HCT116 (cell line): ENCODE measurements at regions not wholly inside any gene's neighbourhood (a gene's known extent, or its start where the extent isn't known, plus 50 kb on each side); places are given as distances from the start of the nearest gene placed in this dataset.

ENCODE experiments used
- ATAC-seq: fragments of 200-7000 bp; cut with Tn5 transposase; 2 replicates; pipeline ENCODE4 v1.9.1; 2020; ENCODE audit warnings: mild to moderate bottlenecking, moderate library complexity
- BruUV-seq: library from RNA; stranded (reverse); fragments of 400-500 nt; replicated peaks from 2 replicates; lab custom pipeline; 2021; lab: Mats Ljungman, UMichigan
- CTCF ChIA-PET: fragments of 300-600 bp; sonication (Branson Sonifier 250); formaldehyde crosslinking; loops from one replicate; lab custom pipeline; 2021; ENCODE audit warnings: antibody characterized with exemption; lab: Charles Lee
- POLR2A ChIA-PET: fragments of 300-600, 350-600 bp; sonication (Branson Sonifier 250); formaldehyde crosslinking; loops from one replicate; lab custom pipeline; 2021; ENCODE audit warnings: antibody characterized with exemption; lab: Charles Lee
- RAD21 ChIA-PET, 2 experiments: fragments of 300-600 bp; sonication (Branson Sonifier 250); formaldehyde crosslinking; loops; one replicate each; lab custom pipeline; 2023; ENCODE audit warnings: low total read pairs in 2 of 2; ENCODE audit not compliant: uncharacterized antibody in 2 of 2, unreplicated experiment in 2 of 2, low non-redundant PET in 1 of 2; lab: Charles Lee
- DNase-seq: peaks from one replicate; pipeline ENCODE4 v3.0.0-alpha.2; 2010; ENCODE audit warnings: low read depth, low spot score
- H2AFZ ChIP-seq: fragments of 200-600 bp; shearing (Covaris generic), sonication (generic); 2 replicates; pipeline ENCODE4 v1.6.1; 2017; ENCODE audit warnings: low read depth, mixed run types, mixed read lengths, antibody characterized with exemption, low read length; ENCODE audit not compliant: poor library complexity, severe bottlenecking
- H3K27ac ChIP-seq: 2 replicates; pipeline ENCODE4 v1.5.1; 2012; ENCODE audit warnings: low read depth, low read length
- H3K27me3 ChIP-seq: fragments of 200-600 bp; sonication (generic); 2 replicates; pipeline ENCODE4 v1.6.1; 2016; ENCODE audit warnings: mixed run types, low read length, mixed read lengths; ENCODE audit not compliant: insufficient read depth
- H3K36me3 ChIP-seq, 2 experiments: fragments of 200-500 bp in 1 of 2; fragments of 200-600 bp in 1 of 2; sonication (Bioruptor generic) in 1 of 2; sonication (generic) in 1 of 2; 2 replicates each; pipeline versions ENCODE4 v1.5.1 to v1.6.1; 2014 to 2016; ENCODE audit warnings: low read length in 2 of 2, inconsistent platforms in 1 of 2, mixed read lengths in 1 of 2, mixed run types in 1 of 2; ENCODE audit not compliant: insufficient read depth in 2 of 2, control insufficient read depth in 1 of 2
- H3K4me1 ChIP-seq, 2 experiments: fragments of 200-600 bp in 1 of 2; sonication (generic) in 1 of 2; 2 replicates each; pipeline versions ENCODE4 v1.5.1 to v1.6.1; 2012 to 2017; ENCODE audit warnings: low read length in 2 of 2, inconsistent platforms in 1 of 2, mild to moderate bottlenecking in 1 of 2, mixed read lengths in 1 of 2, mixed run types in 1 of 2, moderate library complexity in 1 of 2; ENCODE audit not compliant: insufficient read depth in 2 of 2, control insufficient read depth in 1 of 2
- H3K4me2 ChIP-seq: fragments of 200-600 bp; sonication (generic); 2 replicates; pipeline ENCODE4 v1.6.1; 2017; ENCODE audit warnings: mixed run types, low read length, mixed read lengths
- H3K4me3 ChIP-seq, 2 experiments: fragments of 200-600 bp in 1 of 2; sonication (generic) in 1 of 2; replicated peaks in 1 of 2; 2 replicates each; pipeline ENCODE4 v1.5.1; 2011 to 2016; ENCODE audit warnings: low read length in 2 of 2, control low read depth in 1 of 2, low read depth in 1 of 2, mild to moderate bottlenecking in 1 of 2, mixed read lengths in 1 of 2, mixed run types in 1 of 2
- H3K79me2 ChIP-seq: fragments of 200-600 bp; sonication (generic); 2 replicates; pipeline ENCODE4 v1.6.1; 2017; ENCODE audit warnings: mild to moderate bottlenecking, mixed run types, low read length, moderate library complexity, mixed read lengths; ENCODE audit not compliant: insufficient read depth
- H3K9ac ChIP-seq: fragments of 200-600 bp; sonication (generic); 2 replicates; pipeline ENCODE4 v1.6.1; 2016; ENCODE audit warnings: low read length, mixed read lengths
- H3K9me2 ChIP-seq: fragments of 200-600 bp; sonication (generic), shearing (Covaris generic); 2 replicates; pipeline ENCODE4 v1.6.1; 2017; ENCODE audit warnings: mixed run types, mild to moderate bottlenecking, moderate library complexity; ENCODE audit not compliant: insufficient read depth
- H3K9me3 ChIP-seq, 2 experiments: fragments of 200-500 bp in 1 of 2; fragments of 200-600 bp in 1 of 2; sonication (Bioruptor generic) in 1 of 2; sonication (generic) in 1 of 2; 2 replicates each; pipeline ENCODE4 v1.6.1; 2014 to 2017; ENCODE audit warnings: low read length in 2 of 2, mixed read lengths in 2 of 2, inconsistent platforms in 1 of 2, low read depth in 1 of 2, mild to moderate bottlenecking in 1 of 2, mixed run types in 1 of 2, moderate library complexity in 1 of 2; ENCODE audit not compliant: control insufficient read depth in 1 of 2, insufficient read depth in 1 of 2
- H4K20me1 ChIP-seq: fragments of 200-600 bp; sonication (generic), shearing (Covaris generic); 2 replicates; pipeline ENCODE4 v1.6.1; 2017; ENCODE audit warnings: mixed run types, mild to moderate bottlenecking, moderate library complexity; ENCODE audit not compliant: insufficient read depth
- CEBPB ChIP-seq: IDR thresholded peaks from 2 replicates; pipeline ENCODE4 v1.6.1; 2012; ENCODE audit warnings: low read depth
- FOSL1 ChIP-seq: IDR thresholded peaks from 2 replicates; pipeline ENCODE4 v1.6.1; 2012; ENCODE audit warnings: low read depth
- JUND ChIP-seq: IDR thresholded peaks from 2 replicates; pipeline ENCODE4 v1.6.1; 2012
- POLR2A ChIP-seq: IDR thresholded peaks from 2 replicates; pipeline ENCODE4 v1.7.0; 2011; ENCODE audit warnings: borderline replicate concordance; ENCODE audit not compliant: insufficient read depth, insufficient read length; ENCODE audit errors: extremely low read depth
- SIN3A ChIP-seq: IDR thresholded peaks from 2 replicates; pipeline ENCODE4 v1.6.1; 2012; ENCODE audit warnings: low read depth
- SP1 ChIP-seq: IDR thresholded peaks from 2 replicates; pipeline ENCODE4 v1.6.1; 2012; ENCODE audit warnings: low read depth
- TCF7L2 ChIP-seq: IDR thresholded peaks from 2 replicates; pipeline ENCODE4 v1.7.0; 2011; ENCODE audit warnings: borderline replicate concordance, inconsistent platforms; ENCODE audit not compliant: insufficient read depth, insufficient read length; ENCODE audit errors: extremely low read depth
- ZFX ChIP-seq: fragments of 450-650 bp; IDR thresholded peaks from 2 replicates; pipeline ENCODE4 v1.6.1; 2017
- ZNF274 ChIP-seq: fragments of 200-500 bp; sonication (Bioruptor generic); IDR thresholded peaks from 2 replicates; pipeline ENCODE4 v1.6.1; 2014; ENCODE audit warnings: mild to moderate bottlenecking, low read depth, low read length, inconsistent platforms
- intact Hi-C: fragments of 100-400 bp; cut with micrococcal nuclease; formaldehyde crosslinking; loops from 2 replicates; pipeline ENCODE4 v1.10.0; 2022
- TF ChIP-seq, protein P1 (sequence below), 3 experiments: fragments of 200-600 bp in 1 of 3; sonication (generic) in 1 of 3; IDR thresholded peaks in 2 of 3; conservative IDR thresholded peaks in 1 of 3; 2 replicates each; pipeline ENCODE4 v1.5.1; 2012 to 2017; ENCODE audit warnings: low read depth in 2 of 3, low read length in 2 of 3, antibody characterized with exemption in 1 of 3, borderline replicate concordance in 1 of 3, control low read depth in 1 of 3, mild to moderate bottlenecking in 1 of 3, mixed read lengths in 1 of 3, mixed run types in 1 of 3, moderate library complexity in 1 of 3; ENCODE audit not compliant: insufficient read depth in 1 of 3
- TF ChIP-seq, protein P2 (sequence below): IDR thresholded peaks from 2 replicates; pipeline ENCODE4 v1.6.1; 2012

DNA sequence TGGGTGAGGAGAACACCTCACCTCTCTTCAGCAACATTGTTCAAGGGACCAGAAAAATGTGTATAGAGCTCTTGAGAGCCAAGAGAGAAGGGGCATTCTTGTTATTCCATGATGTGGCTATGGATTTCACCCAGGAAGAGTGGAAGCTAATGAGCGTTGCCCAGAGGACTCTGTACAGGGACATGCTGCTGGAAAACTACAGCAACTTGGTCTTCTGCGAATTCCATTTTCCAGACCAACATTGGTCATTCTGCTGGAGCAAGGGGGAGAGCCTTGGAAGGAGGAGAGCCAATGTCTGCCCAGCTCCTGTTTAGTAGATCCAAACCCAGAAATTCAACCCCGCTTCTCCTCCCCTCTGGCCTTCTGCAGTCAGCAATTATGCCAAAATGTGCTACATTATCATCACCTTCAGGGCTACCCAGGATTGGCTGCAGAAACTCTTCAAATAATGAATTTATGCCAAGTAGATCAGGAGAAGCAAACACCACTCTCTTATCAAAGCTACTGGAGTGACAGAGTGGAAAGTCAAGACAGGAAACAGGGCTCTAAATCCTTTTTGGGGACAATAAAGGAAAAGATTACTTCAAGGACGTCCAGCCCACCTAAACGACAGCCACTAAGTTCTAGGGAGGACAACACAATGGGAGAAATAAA, 707.5 kb upstream of the LUZP2 start:
- no peak overlapping the region for H3K4me2 ChIP-seq

More for the DNA sequence above, 707.5 kb upstream of the LUZP2 start:
- Histone ChIP-seq H2AFZ (no peak overlapping the region), H3K79me2 (no peaks in the 10 kb centered on the region), H3K9me2 (no peaks in the 10 kb centered on the region), H3K4me1 (no peaks in the 10 kb centered on the region), H3K4me3 (no peak overlapping the region), H3K27me3 (no peaks in the 10 kb centered on the region), H3K9ac (no peak overlapping the region), H4K20me1 (no peaks in the 10 kb centered on the region), H3K27ac (no peak overlapping the region), H3K36me3 (no peaks in the 10 kb centered on the region), H3K9me3 (peaks cover 0 to 22% of the 10 kb centered on the region in 2 experiments; a peak in 2 of 4 replicates)
- ChIA-PET POLR2A (no interaction called here), RAD21 (no interaction called here), CTCF (no interaction called here)
- DNase-seq (no peak), ATAC-seq (no peak)
- TF ChIP-seq CEBPB: no peak
- no peak for TF ChIP-seq ZFX
- TF ChIP-seq SP1: no peak
- no peak for TF ChIP-seq ZNF274
- TF ChIP-seq, protein P1, sequence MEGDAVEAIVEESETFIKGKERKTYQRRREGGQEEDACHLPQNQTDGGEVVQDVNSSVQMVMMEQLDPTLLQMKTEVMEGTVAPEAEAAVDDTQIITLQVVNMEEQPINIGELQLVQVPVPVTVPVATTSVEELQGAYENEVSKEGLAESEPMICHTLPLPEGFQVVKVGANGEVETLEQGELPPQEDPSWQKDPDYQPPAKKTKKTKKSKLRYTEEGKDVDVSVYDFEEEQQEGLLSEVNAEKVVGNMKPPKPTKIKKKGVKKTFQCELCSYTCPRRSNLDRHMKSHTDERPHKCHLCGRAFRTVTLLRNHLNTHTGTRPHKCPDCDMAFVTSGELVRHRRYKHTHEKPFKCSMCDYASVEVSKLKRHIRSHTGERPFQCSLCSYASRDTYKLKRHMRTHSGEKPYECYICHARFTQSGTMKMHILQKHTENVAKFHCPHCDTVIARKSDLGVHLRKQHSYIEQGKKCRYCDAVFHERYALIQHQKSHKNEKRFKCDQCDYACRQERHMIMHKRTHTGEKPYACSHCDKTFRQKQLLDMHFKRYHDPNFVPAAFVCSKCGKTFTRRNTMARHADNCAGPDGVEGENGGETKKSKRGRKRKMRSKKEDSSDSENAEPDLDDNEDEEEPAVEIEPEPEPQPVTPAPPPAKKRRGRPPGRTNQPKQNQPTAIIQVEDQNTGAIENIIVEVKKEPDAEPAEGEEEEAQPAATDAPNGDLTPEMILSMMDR (IDR thresholded peaks at IDR 0.05 in 2 of 3, conservative IDR thresholded peaks at IDR 0.05 in 1 of 3; ENCODE audit: borderline replicate concordance in 1 of 3, insufficient read depth in 1 of 3, low read depth in 2 of 3, low read length in 2 of 3): no peak
- TF ChIP-seq POLR2A: no peak
- no peak for TF ChIP-seq FOSL1
- TF ChIP-seq JUND: no peak
- TF ChIP-seq TCF7L2: no peak
- no peak for TF ChIP-seq SIN3A
- TF ChIP-seq, protein P2, sequence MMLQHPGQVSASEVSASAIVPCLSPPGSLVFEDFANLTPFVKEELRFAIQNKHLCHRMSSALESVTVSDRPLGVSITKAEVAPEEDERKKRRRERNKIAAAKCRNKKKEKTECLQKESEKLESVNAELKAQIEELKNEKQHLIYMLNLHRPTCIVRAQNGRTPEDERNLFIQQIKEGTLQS: no peak
- intact Hi-C loops: no loop called here
- BruUV-seq: no TSS peak
